Karpas-422 (cell line): ENCODE measurements at regions not wholly inside any gene's neighbourhood (a gene's known extent, or its start where the extent isn't known, plus 50 kb on each side); places are given as distances from the start of the nearest gene placed in this dataset.
"Not testable (repeated sequence)": the region's sequence is repeated elsewhere in the genome, so short reads cannot be mapped to it uniquely, and the experiment has no call there.

Source experiments
- DNase-seq: peaks from one replicate; pipeline ENCODE4 v3.0.0-alpha.2; 2015
- H2AFZ ChIP-seq: fragments of 200-600 bp; sonication (generic); 2 replicates; pipeline ENCODE4 v1.6.1; 2014; ENCODE audit warnings: antibody characterized with exemption, low read length, mixed read lengths
- H3K27ac ChIP-seq: fragments of 200-600 bp; sonication (generic); 2 replicates; pipeline ENCODE4 v1.5.1; 2014; ENCODE audit warnings: mild to moderate bottlenecking, low read length, moderate library complexity
- H3K27me3 ChIP-seq: fragments of 200-600 bp; sonication (generic); 2 replicates; pipeline ENCODE4 v1.6.1; 2014; ENCODE audit warnings: low read length, mixed read lengths
- H3K36me3 ChIP-seq: fragments of 200-600 bp; sonication (generic); 2 replicates; pipeline ENCODE4 v1.6.1; 2014; ENCODE audit warnings: low read length, mixed read lengths; ENCODE audit not compliant: insufficient read depth
- H3K4me1 ChIP-seq: fragments of 200-600 bp; sonication (generic); 2 replicates; pipeline ENCODE4 v1.6.1; 2014; ENCODE audit warnings: mild to moderate bottlenecking, low read length, mixed read lengths
- H3K4me2 ChIP-seq: fragments of 200-600 bp; sonication (generic); 2 replicates; pipeline ENCODE4 v1.6.1; 2014; ENCODE audit warnings: low read length, low read depth, mild to moderate bottlenecking; ENCODE audit not compliant: poor library complexity, severe bottlenecking
- H3K4me3 ChIP-seq: fragments of 200-600 bp; sonication (generic); 2 replicates; pipeline ENCODE4 v1.5.1; 2014; ENCODE audit warnings: mild to moderate bottlenecking, antibody characterized with exemption, low read length, mixed read lengths
- H3K79me2 ChIP-seq: fragments of 200-600 bp; sonication (generic); 2 replicates; pipeline ENCODE4 v1.6.1; 2014; ENCODE audit warnings: mild to moderate bottlenecking, low read length, mixed read lengths
- H3K9ac ChIP-seq: fragments of 200-600 bp; sonication (generic); 2 replicates; pipeline ENCODE4 v1.6.0; 2014; ENCODE audit warnings: low read length
- H3K9me2 ChIP-seq: fragments of 200-600 bp; sonication (generic), shearing (Covaris generic); replicated peaks from 2 replicates; pipeline ENCODE4 v1.6.0; 2014; ENCODE audit warnings: mild to moderate bottlenecking, low read length, moderate library complexity; ENCODE audit not compliant: insufficient read depth
- H3K9me3 ChIP-seq: fragments of 300-700, 200-600 bp; sonication (generic); 2 replicates; pipeline ENCODE4 v1.6.1; 2014; ENCODE audit warnings: low read length, mixed read lengths
- H4K20me1 ChIP-seq: fragments of 200-600 bp; sonication (generic); 2 replicates; pipeline ENCODE4 v1.6.1; 2014; ENCODE audit warnings: mild to moderate bottlenecking, antibody characterized with exemption, low read length, low read depth; ENCODE audit not compliant: insufficient read depth

DNA sequence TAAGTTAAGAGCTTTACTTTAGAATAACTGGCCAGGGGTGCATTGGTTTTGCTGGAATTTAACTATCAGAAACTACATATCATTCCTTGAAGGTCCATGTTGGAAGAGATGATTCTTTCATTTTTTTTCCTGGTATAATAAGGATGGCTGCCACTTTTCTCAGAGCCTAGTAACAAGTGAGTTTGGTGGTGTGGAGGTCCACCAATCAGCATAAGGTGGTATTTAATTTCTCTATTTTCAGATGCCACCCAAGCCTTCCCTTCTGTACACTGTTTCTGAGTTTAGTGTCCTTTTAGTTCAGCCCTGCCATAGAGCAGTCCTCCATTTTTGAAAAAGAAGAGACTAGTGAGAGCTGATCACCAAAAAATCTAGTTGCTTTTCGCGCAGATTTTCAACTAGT is 386.3 kb downstream of the USP25 start:
- H3K4me2 ChIP-seq: no peak overlapping the region
- H3K9me3 ChIP-seq: peaks cover 4% of the 10 kb centered on the region; the same call in 1 of the 2 replicates
- no peak overlapping the region for H3K4me3 ChIP-seq
- H3K4me1 ChIP-seq: no peaks in the 10 kb centered on the region
- H3K79me2 ChIP-seq: no peaks in the 10 kb centered on the region
- no peaks in the 10 kb centered on the region; the same call in 1 of the 2 replicates for H3K9me2 ChIP-seq
- H3K27ac ChIP-seq: no peak overlapping the region
- no peaks in the 10 kb centered on the region for H4K20me1 ChIP-seq
- H2AFZ ChIP-seq: no peak overlapping the region
- H3K36me3 ChIP-seq: no peaks in the 10 kb centered on the region
- H3K9ac ChIP-seq: no peak overlapping the region
- DNase-seq: no peak
- no peaks in the 10 kb centered on the region for H3K27me3 ChIP-seq

DNA sequence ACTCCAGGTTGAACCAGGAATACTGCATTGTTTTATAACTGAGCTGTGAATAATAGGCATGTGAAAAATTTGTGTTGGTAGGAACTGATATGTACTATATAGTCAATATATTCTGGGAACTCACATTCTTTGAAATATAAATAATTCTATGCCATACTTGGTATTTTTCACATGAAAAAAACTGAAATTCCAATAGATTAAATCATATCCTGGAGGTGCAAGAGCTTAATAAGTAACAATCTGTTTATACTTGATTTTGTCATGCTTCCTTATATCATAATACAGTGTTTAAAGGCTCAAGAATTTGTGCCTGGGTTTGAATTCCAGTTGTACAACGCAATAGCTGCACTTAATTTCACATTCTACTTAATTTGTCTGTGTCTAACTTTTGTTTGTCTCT is 387.0 kb downstream of the USP25 start:
- Histone ChIP-seq H3K27ac (no peak overlapping the region), H3K36me3 (no peaks in the 10 kb centered on the region), H4K20me1 (no peaks in the 10 kb centered on the region), H3K9me3 (peaks cover 4% of the 10 kb centered on the region; the same call in 1 of the 2 replicates), H3K79me2 (no peaks in the 10 kb centered on the region), H3K9me2 (no peaks in the 10 kb centered on the region; the same call in 1 of the 2 replicates), H3K4me3 (no peak overlapping the region), H3K4me1 (no peaks in the 10 kb centered on the region), H2AFZ (no peak overlapping the region), H3K27me3 (no peaks in the 10 kb centered on the region), H3K4me2 (no peak overlapping the region), H3K9ac (no peak overlapping the region)
- DNase-seq: no peak

DNA sequence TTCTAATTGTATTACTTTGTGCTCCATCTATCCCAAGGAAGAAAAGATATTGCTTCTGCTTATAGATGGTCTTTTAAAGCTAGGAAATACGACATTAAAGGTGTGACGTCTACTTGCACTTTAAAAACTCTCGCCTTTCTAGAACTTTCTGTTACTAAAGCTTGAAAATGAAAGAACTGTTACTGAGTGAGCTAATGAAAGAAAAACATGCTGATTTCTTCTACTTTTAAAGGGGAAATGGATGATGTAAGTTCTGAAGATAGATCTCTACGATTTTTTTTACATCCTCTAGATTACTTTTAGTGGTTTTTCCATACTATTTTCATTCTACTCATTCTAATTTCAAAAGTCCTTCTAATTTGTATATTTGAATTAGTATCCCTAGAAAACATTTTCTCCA is 387.5 kb downstream of the USP25 start:
- no peak overlapping the region for H3K4me2 ChIP-seq
- H3K27me3 ChIP-seq: no peaks in the 10 kb centered on the region
- peaks cover under 1% of the 10 kb centered on the region; the same call in 1 of the 2 replicates for H3K9me3 ChIP-seq
- H3K9me2 ChIP-seq: no peaks in the 10 kb centered on the region; the same call in 1 of the 2 replicates
- DNase-seq: no peak
- H3K36me3 ChIP-seq: no peaks in the 10 kb centered on the region
- H3K79me2 ChIP-seq: no peaks in the 10 kb centered on the region
- H3K4me3 ChIP-seq: no peak overlapping the region
- H3K27ac ChIP-seq: no peak overlapping the region
- H3K9ac ChIP-seq: no peak overlapping the region
- H4K20me1 ChIP-seq: no peaks in the 10 kb centered on the region
- H2AFZ ChIP-seq: no peak overlapping the region
- H3K4me1 ChIP-seq: no peaks in the 10 kb centered on the region

DNA sequence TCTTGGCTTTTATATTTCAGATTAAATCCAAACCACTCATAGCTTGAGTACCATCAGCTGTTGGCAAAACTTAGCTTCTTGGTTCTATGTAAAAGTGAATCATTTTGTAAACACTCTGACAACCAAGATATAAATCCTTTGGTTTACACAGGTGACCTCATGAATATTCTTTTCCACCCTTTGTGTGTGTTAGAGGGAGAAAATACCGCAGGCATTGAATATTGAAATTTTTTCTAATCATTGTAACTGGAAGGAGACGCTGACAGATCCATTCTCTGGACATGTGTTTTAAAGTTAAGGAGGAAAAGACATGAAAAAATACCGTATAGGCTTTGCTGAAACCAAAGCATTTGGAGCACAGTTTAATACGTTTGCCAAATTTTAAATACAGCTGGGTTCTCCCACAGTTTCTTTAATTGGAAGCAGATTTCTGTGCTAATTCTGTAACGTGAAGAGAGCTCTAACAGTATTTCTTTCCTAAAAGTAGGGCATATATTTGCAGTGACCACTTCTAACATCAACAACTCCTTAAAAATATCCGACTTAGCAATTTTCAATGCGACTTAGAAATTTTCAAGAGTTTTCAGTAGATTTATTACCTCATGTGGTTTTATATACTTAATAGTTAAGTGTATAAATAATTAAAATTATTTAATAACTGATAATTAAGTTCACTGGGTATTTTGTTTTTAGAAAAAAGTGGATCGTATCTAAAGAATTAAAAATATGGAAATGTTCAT is 388.2 kb downstream of the USP25 start:
- no peak overlapping the region for H3K27ac ChIP-seq
- no peak overlapping the region for H3K4me3 ChIP-seq
- H3K36me3 ChIP-seq: no peaks in the 10 kb centered on the region
- H3K27me3 ChIP-seq: no peaks in the 10 kb centered on the region
- no peaks in the 10 kb centered on the region for H3K9me3 ChIP-seq
- H3K79me2 ChIP-seq: no peaks in the 10 kb centered on the region
- no peak overlapping the region for H2AFZ ChIP-seq
- no peaks in the 10 kb centered on the region for H3K4me1 ChIP-seq
- no peak overlapping the region for H3K4me2 ChIP-seq
- no peaks in the 10 kb centered on the region; the same call in 1 of the 2 replicates for H3K9me2 ChIP-seq
- no peaks in the 10 kb centered on the region for H4K20me1 ChIP-seq
- H3K9ac ChIP-seq: no peak overlapping the region
- DNase-seq: no peak

DNA sequence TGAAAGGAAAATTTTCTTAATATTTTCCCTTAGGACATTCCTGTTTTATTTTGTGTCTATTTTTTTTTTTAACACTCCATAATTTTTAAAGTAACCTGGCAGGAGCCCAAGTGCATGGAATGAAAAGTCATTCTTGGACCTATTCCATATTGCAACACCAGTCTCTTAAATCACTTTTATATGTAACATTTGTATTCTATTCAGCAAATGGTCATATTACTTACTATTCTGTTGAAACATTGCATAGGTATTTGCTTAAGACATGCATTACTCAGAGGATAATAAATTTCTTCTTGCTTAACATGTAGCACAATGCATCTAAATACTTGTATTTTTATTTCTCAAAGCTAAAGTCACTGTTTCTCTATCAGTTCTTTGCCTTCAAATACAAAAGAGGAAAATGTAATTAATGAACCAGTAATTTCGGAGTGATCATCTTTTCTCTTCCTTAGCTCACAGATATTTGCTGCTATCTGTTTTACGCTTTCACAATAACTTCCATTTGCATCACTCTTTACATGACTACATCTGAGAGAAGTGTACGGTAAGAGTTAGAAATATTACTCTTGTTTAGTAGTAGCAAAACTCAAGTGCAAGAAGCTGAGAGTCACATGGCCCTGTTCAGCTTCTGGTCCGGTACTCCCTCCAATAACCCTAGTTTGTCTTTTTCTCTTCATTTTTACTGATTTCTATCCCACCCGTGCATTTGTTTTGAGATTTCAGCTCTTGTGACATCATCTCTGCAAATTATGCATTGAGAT is 394.8 kb downstream of the USP25 start:
- no peak overlapping the region for H3K9ac ChIP-seq
- H3K4me3 ChIP-seq: no peak overlapping the region
- H3K27me3 ChIP-seq: no peaks in the 10 kb centered on the region
- H3K4me1 ChIP-seq: no peaks in the 10 kb centered on the region
- DNase-seq: no peak
- no peaks in the 10 kb centered on the region for H3K9me3 ChIP-seq
- H2AFZ ChIP-seq: no peak overlapping the region
- H4K20me1 ChIP-seq: no peaks in the 10 kb centered on the region
- H3K9me2 ChIP-seq: no peaks in the 10 kb centered on the region
- no peak overlapping the region for H3K27ac ChIP-seq
- H3K36me3 ChIP-seq: no peaks in the 10 kb centered on the region
- H3K79me2 ChIP-seq: no peaks in the 10 kb centered on the region
- no peak overlapping the region for H3K4me2 ChIP-seq

DNA sequence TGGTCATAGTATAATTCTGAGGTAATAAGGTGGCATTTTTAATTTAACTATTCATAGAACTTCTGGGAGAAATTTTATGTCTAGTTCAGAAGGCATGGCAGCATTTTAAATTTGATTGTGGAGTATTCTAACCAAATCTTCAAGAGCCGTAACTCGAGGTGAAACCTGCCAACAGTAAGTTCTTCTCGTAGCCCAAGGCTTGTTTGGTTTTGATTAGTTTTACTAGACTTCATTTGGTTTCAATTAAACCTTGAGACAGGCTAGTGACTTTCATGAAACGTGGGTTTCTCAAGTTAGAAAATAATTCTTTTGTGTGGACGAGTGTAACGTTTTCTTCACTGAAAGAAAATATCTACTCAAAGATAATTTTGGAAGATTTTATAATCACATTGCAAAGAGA is 395.5 kb downstream of the USP25 start:
- Histone ChIP-seq H3K79me2 (no peaks in the 10 kb centered on the region), H3K4me1 (no peaks in the 10 kb centered on the region), H2AFZ (no peak overlapping the region), H3K9me3 (no peaks in the 10 kb centered on the region), H3K36me3 (no peaks in the 10 kb centered on the region), H3K9me2 (no peaks in the 10 kb centered on the region), H4K20me1 (no peaks in the 10 kb centered on the region), H3K27me3 (no peaks in the 10 kb centered on the region), H3K27ac (no peak overlapping the region), H3K9ac (no peak overlapping the region), H3K4me2 (no peak overlapping the region), H3K4me3 (no peak overlapping the region)
- DNase-seq: no peak

DNA sequence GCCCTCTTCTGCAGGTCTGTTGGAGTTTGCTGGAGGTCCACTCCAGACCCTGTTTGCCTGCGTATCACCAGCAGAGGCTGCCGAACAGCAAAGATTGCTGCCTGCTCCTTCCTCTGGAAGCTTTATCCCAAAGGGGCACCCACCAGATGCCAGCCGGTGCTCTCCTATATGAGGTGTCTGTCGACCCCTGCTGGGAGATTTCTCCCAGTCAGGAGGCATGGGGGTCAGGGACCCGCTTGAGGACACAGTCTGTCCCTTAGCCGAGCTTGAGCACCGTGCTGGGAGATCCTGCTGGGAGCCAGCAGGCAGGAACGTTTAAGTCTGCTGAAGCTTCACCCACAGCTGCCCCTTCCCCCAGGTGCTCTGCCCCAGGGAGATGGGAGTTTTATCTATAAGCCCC is 402.7 kb downstream of the USP25 start:
- H3K27me3 ChIP-seq, H3K4me1 ChIP-seq, H3K36me3 ChIP-seq, H3K27ac ChIP-seq, H4K20me1 ChIP-seq, H3K79me2 ChIP-seq, H3K9me2 ChIP-seq, H3K9me3 ChIP-seq, H3K4me2 ChIP-seq, DNase-seq, H3K9ac ChIP-seq, H3K4me3 ChIP-seq, H2AFZ ChIP-seq: not testable (repeated sequence)

DNA sequence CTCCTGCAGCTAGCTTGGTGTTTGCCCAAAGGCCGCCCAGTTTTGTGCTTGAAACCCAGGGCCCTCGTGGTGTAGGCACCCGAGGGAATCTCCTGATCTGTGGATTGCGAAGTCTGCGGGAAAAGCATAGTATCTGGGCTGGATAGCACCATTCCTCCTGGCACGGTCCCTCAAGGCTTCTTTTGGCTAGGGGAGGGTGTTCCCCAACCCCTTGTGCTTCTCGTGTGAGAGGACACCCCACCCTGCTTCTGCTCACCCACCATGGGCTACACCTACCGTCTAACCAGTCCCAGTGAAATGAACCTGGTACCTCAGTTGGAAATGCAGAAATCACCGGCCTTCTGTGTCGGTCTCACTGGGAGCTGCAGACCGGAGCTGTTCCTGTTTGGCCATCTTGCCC is 403.5 kb downstream of the USP25 start:
- Histone ChIP-seq H3K36me3 (no peaks in the 10 kb centered on the region), H3K4me2 (no peak overlapping the region), H3K27ac (no peak overlapping the region), H3K4me1 (no peaks in the 10 kb centered on the region), H3K4me3 (no peak overlapping the region), H3K79me2 (no peaks in the 10 kb centered on the region), H3K9me2 (no peaks in the 10 kb centered on the region), H3K27me3 (no peaks in the 10 kb centered on the region), H3K9ac (no peak overlapping the region), H2AFZ (no peak overlapping the region), H3K9me3 (no peaks in the 10 kb centered on the region), H4K20me1 (no peaks in the 10 kb centered on the region)
- no peak for DNase-seq
